ENCODE measurements at regions not wholly inside any gene's neighbourhood (a gene's known extent, or its start where the extent isn't known, plus 50 kb on each side); places are given as distances from the start of the nearest gene placed in this dataset.

GRCh38 chr3:163521261-163521660 lies 1557.0 kb downstream of the SI start:
- TF ChIP-seq, protein P1, sequence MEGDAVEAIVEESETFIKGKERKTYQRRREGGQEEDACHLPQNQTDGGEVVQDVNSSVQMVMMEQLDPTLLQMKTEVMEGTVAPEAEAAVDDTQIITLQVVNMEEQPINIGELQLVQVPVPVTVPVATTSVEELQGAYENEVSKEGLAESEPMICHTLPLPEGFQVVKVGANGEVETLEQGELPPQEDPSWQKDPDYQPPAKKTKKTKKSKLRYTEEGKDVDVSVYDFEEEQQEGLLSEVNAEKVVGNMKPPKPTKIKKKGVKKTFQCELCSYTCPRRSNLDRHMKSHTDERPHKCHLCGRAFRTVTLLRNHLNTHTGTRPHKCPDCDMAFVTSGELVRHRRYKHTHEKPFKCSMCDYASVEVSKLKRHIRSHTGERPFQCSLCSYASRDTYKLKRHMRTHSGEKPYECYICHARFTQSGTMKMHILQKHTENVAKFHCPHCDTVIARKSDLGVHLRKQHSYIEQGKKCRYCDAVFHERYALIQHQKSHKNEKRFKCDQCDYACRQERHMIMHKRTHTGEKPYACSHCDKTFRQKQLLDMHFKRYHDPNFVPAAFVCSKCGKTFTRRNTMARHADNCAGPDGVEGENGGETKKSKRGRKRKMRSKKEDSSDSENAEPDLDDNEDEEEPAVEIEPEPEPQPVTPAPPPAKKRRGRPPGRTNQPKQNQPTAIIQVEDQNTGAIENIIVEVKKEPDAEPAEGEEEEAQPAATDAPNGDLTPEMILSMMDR (IDR thresholded peaks at IDR 0.05): no peak
- no peak for TF ChIP-seq EZH2 (IDR thresholded peaks at IDR 0.05; ENCODE audit: borderline replicate concordance, insufficient read depth, low read depth, low read length, poor library complexity, severe bottlenecking)

Data from B cell (primary cell).